GM12875 (cell line): ENCODE measurements at regions not wholly inside any gene's neighbourhood (a gene's known extent, or its start where the extent isn't known, plus 50 kb on each side); places are given as distances from the start of the nearest gene placed in this dataset.

Source experiments
- H3K4me3 ChIP-seq: one replicate; pipeline ENCODE4 v1.5.1; 2011; ENCODE audit warnings: low read depth, low read length, control low read depth
- CTCF ChIP-seq: IDR thresholded peaks from 2 replicates; pipeline ENCODE4 v1.5.1; 2011; ENCODE audit warnings: low read depth, mild to moderate bottlenecking, control low read depth, inconsistent platforms, low read length, moderate library complexity, borderline replicate concordance; ENCODE audit not compliant: insufficient read depth

GRCh38 chr2:217231212-217231611, 371.3 kb upstream of the TNP1 start:
- TF ChIP-seq CTCF: no peak
- no peak overlapping the region for H3K4me3 ChIP-seq

- TF ChIP-seq CTCF: no peak
- H3K4me3 ChIP-seq: no peak overlapping the region
These were observed 368.9 kb upstream of the TNP1 start for GRCh38 chr2:217228732-217229131.

GRCh38 chr2:217227794-217228193, 367.9 kb upstream of the TNP1 start:
- TF ChIP-seq CTCF: no peak
- H3K4me3 ChIP-seq: no peak overlapping the region

- no peak overlapping the region for H3K4me3 ChIP-seq
- no peak for TF ChIP-seq CTCF
These were observed 365.7 kb upstream of the TNP1 start for GRCh38 chr2:217225596-217225995.

- H3K4me3 ChIP-seq: no peak overlapping the region
- TF ChIP-seq CTCF: no peak
These were observed 363.5 kb upstream of the TNP1 start for GRCh38 chr2:217223222-217223930.

GRCh38 chr2:217222309-217222910, 362.5 kb upstream of the TNP1 start:
- no peak for TF ChIP-seq CTCF
- no peak overlapping the region for H3K4me3 ChIP-seq
